ENCODE measurements at regions not wholly inside any gene's neighbourhood (a gene's known extent, or its start where the extent isn't known, plus 50 kb on each side); places are given as distances from the start of the nearest gene placed in this dataset.

DNA sequence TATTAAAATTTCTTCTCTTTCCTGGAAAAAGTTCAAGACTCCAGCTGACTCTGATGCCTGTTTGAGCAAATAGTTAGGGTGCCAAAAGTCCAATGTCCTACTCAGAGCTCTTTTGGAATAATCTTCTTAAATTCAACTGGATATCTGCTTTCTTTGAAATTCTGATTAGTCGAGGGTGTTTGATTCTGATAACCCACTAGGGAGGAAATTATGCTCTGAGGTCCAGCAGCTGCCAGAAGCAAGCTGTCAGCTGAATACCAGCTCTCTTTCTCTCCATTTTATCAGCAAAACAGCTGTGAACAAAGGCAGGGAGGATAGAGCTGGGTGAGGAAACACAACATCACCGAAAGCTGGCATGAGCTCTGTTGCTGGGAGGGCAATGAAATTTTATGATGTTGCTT is 141.5 kb downstream of the CAND1 start:
- TF ChIP-seq, protein P1, sequence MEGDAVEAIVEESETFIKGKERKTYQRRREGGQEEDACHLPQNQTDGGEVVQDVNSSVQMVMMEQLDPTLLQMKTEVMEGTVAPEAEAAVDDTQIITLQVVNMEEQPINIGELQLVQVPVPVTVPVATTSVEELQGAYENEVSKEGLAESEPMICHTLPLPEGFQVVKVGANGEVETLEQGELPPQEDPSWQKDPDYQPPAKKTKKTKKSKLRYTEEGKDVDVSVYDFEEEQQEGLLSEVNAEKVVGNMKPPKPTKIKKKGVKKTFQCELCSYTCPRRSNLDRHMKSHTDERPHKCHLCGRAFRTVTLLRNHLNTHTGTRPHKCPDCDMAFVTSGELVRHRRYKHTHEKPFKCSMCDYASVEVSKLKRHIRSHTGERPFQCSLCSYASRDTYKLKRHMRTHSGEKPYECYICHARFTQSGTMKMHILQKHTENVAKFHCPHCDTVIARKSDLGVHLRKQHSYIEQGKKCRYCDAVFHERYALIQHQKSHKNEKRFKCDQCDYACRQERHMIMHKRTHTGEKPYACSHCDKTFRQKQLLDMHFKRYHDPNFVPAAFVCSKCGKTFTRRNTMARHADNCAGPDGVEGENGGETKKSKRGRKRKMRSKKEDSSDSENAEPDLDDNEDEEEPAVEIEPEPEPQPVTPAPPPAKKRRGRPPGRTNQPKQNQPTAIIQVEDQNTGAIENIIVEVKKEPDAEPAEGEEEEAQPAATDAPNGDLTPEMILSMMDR (IDR thresholded peaks at IDR 0.05): no peak
- TF ChIP-seq POLR2A (IDR thresholded peaks at IDR 0.05): no peak

Measured in testis (tissue), 2 donors.